ENCODE measurements at regions not wholly inside any gene's neighbourhood (a gene's known extent, or its start where the extent isn't known, plus 50 kb on each side); places are given as distances from the start of the nearest gene placed in this dataset.

- no peak for TF ChIP-seq POLR2A (IDR thresholded peaks at IDR 0.05)
- TF ChIP-seq, protein P1, sequence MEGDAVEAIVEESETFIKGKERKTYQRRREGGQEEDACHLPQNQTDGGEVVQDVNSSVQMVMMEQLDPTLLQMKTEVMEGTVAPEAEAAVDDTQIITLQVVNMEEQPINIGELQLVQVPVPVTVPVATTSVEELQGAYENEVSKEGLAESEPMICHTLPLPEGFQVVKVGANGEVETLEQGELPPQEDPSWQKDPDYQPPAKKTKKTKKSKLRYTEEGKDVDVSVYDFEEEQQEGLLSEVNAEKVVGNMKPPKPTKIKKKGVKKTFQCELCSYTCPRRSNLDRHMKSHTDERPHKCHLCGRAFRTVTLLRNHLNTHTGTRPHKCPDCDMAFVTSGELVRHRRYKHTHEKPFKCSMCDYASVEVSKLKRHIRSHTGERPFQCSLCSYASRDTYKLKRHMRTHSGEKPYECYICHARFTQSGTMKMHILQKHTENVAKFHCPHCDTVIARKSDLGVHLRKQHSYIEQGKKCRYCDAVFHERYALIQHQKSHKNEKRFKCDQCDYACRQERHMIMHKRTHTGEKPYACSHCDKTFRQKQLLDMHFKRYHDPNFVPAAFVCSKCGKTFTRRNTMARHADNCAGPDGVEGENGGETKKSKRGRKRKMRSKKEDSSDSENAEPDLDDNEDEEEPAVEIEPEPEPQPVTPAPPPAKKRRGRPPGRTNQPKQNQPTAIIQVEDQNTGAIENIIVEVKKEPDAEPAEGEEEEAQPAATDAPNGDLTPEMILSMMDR (IDR thresholded peaks at IDR 0.05): no peak
- no peaks in the 10 kb centered on the region for H3K27me3 ChIP-seq
- intact Hi-C loops (cut with DNase I): no loop called here
Observed at GRCh38 chr6:15921243-15921642, 207.6 kb upstream of the MYLIP start.

DNA sequence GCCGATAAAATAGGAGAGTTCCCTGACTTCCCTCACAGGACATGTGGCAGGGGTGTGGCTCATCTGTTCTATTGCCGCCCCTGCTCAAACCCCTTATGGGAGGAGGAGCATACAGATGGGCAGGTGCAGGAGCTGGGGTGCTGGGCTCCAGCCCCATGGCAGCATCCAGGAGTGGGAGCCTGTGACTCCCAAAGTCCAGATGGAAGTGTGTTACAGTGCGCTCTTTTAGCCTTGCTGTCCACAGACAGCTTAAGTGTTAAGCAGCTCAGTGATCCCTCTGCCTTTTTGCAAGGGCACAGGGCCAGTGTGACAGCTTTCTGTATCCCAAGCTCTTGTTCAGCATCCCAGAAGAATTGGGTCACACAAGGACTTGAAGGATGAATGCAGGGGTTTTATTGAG is 212.3 kb upstream of the MYLIP start:
- no peaks in the 10 kb centered on the region for H3K36me3 ChIP-seq
- no peak overlapping the region for H3K4me3 ChIP-seq
- no peak overlapping the region for H3K27ac ChIP-seq
- no peaks in the 10 kb centered on the region for H3K27me3 ChIP-seq
- no peaks in the 10 kb centered on the region for H3K4me1 ChIP-seq
- intact Hi-C loops (cut with DNase I): no loop called here
- H3K9me3 ChIP-seq: no peaks in the 10 kb centered on the region
- DNase-seq (no peak), ATAC-seq (no peak)
- TF ChIP-seq, protein P1 (IDR thresholded peaks at IDR 0.05): no peak
- no peak for TF ChIP-seq POLR2A (IDR thresholded peaks at IDR 0.05)
- 100% methylated on average over 2 of the region's 3 CpGs for WGBS (ENCODE audit: insufficient coverage, low coverage, low lambda C conversion rate, missing lambda C conversion rate)

More at GRCh38 chr6:15921243-15921642, 207.6 kb upstream of the MYLIP start:
- Histone ChIP-seq H3K36me3 (no peaks in the 10 kb centered on the region), H3K4me1 (no peaks in the 10 kb centered on the region), H3K9me3 (no peaks in the 10 kb centered on the region), H3K27ac (no peak overlapping the region), H3K4me3 (no peak overlapping the region)
- WGBS (ENCODE audit: insufficient coverage, low coverage, low lambda C conversion rate, missing lambda C conversion rate): 45% methylated on average over 2 of the region's 2 CpGs
- ATAC-seq (no peak), DNase-seq (no peak)

DNA sequence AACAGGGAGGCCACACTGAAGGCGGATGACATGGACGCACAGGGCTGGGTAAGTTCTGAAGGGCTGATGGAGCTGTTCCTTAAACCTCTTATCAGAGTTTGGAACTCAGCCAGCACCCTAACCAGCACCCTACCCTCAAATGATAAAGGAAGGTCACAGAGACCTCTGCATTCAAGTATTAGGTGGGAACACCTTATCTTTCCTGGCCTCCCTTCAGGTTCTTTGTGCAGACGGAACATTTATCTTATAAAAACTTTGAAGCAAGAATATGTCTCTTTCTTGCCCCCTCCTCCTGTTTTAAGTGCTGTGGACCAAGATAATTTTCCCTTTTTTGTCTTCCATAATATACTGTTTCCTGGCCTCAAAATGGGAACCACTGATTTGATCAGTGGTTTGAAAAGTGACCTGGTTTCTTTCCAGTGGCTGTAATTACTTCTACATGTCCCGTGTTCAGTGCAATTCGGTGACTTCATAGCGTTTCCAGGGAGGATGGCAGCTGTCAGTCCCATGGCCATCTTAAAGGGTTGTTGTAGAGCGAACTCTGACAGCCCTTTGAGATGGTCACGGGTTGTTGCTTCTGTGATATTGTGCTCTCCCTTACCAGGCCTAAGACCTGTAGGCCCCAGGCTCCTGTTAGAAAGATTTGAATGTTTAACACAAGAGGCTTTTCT is 213.2 kb upstream of the MYLIP start:
- no peak overlapping the region for H3K27ac ChIP-seq
- intact Hi-C loops (cut with DNase I): no loop called here
- TF ChIP-seq POLR2A (IDR thresholded peaks at IDR 0.05): no peak
- TF ChIP-seq, protein P1 (IDR thresholded peaks at IDR 0.05): no peak
- ATAC-seq: no peak
- no peaks in the 10 kb centered on the region for H3K9me3 ChIP-seq
- no peaks in the 10 kb centered on the region for H3K4me1 ChIP-seq
- no peaks in the 10 kb centered on the region for H3K27me3 ChIP-seq
- WGBS (ENCODE audit: insufficient coverage, low coverage, low lambda C conversion rate, missing lambda C conversion rate): 92% methylated on average over 8 of the region's 8 CpGs
- no peak overlapping the region for H3K4me3 ChIP-seq
- H3K36me3 ChIP-seq: no peaks in the 10 kb centered on the region
- DNase-seq: no peak

DNA sequence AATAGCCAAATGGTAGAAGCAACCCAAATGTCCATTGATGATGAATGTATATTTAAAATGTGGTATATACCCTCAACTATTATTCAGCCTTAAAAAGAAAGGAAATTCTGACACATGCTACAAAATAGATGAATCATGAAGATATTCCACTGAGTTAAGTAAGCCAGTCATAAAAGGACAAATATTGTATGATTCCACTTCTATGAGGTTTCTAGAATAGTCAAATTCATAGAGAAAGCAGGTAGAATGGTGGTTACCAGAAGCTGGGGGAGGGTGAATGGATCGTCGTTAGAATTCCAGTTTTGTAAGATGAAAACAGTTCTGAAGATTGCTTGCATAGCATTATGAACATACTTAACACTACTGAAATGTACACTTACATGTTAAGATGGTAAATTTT is 214.3 kb upstream of the MYLIP start:
- 88% methylated on average over 2 of the region's 2 CpGs for WGBS (ENCODE audit: insufficient coverage, low coverage, low lambda C conversion rate, missing lambda C conversion rate)
- Histone ChIP-seq H3K4me1 (no peaks in the 10 kb centered on the region), H3K27ac (no peak overlapping the region), H3K4me3 (no peak overlapping the region), H3K36me3 (no peaks in the 10 kb centered on the region), H3K27me3 (no peaks in the 10 kb centered on the region), H3K9me3 (no peaks in the 10 kb centered on the region)
- intact Hi-C loops (cut with DNase I): no loop called here
- DNase-seq: no peak
- TF ChIP-seq, protein P1 (IDR thresholded peaks at IDR 0.05): no peak
- TF ChIP-seq POLR2A (IDR thresholded peaks at IDR 0.05): no peak
- ATAC-seq: no peak

Measured in right lobe of liver (tissue), 6 donors.